Muscle of back (tissue), 3 donors: ENCODE measurements at regions not wholly inside any gene's neighbourhood (a gene's known extent, or its start where the extent isn't known, plus 50 kb on each side); places are given as distances from the start of the nearest gene placed in this dataset.

Source experiments
- DNase-seq, 3 donors: peaks; one replicate each; pipeline versions ENCODE4 v3.0.0 to v3.0.0-alpha.2; 2013

DNA sequence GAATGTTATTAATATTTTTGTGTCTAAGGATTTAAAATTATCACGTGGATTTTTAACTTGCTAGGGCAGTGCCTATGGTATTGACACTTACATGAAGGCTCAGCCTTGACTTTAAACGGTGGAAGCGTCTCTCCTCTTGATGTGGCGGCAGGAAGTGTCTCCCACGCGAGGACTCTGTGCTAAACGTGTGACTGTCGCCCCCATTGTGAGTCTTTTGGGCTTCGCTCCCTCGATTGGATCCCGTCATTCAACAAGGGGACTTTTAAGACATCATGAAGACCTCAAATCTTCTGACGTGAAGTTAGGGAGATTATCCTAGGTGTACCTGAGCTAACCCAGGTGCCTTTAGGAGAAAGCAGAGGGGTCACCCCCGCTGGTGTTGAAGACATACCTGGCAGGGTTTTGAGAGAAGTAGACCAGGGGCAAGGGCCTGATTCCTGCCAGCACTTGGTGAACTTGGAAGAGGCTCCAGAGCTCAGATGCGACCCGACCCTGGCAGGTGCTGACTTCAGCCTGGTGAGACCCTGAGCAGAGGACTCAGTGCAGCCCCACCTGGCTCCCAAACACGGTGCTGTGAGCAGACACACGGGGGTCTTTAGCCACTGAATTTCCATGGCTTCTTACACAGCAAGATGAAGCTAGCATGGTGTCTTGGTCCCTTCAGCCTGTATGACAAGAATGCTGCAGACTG, 55.7 kb upstream of the IRX4 start:
- DNase-seq, result no peak

DNA sequence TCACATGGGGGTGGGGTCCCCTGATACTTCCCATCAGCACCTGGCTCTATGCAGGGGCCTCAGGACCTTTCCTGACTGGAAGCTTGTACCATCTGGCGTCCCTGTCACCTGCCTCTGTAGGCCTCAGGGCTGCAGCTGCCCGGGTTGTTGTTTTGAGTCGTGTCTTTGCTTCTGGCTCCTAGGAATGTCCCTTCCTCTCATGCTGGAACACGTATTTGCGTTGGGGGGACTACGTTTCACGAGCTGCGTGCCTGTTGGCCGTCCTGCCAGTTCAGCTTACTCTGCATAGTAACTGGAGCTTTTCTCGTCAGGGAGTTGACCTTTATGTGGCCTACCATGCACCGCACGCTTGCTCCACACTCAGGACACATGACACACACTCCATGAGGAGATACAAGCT, 54.9 kb upstream of the IRX4 start:
- DNase-seq, result no peak

DNA sequence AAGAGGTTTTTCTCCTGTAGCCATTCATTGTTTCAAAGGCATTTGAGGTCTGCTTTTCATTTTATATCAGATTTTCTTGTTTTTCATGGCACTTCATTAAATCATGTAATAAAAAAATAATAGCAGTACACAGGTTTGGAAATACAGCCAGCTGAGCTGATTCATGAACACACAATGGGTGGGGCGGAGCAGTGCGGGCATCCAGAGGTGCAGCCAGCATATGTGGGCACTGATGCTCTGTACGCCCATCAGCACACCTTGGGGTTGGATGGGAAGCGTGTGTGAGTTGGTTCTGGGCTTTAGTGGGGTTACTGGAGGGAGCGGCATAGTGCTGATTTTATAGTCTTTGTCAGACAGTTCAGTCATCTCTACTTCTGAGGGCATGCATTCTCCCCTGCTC, 54.2 kb upstream of the IRX4 start:
- DNase-seq, result no peak

DNA sequence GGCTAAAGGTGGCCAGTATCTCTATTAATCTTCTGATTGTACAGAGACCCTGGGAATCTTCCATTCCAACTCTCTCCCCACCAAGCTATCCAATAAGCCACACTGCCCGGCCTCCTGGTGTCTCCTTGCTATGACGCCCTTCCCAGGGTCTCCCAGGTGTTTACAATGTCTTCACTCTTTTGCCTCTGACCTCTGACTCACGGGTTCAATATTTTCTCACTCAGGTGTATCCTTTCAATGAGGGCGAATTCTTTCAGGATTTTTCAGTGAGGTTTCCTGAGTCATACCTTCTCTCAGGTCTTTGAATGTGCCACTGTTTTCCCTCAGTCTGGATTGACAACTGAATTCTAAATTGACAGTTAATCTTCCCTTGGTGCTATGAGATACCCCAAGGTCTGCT, 53.7 kb upstream of the IRX4 start:
- DNase-seq, result no peak

DNA sequence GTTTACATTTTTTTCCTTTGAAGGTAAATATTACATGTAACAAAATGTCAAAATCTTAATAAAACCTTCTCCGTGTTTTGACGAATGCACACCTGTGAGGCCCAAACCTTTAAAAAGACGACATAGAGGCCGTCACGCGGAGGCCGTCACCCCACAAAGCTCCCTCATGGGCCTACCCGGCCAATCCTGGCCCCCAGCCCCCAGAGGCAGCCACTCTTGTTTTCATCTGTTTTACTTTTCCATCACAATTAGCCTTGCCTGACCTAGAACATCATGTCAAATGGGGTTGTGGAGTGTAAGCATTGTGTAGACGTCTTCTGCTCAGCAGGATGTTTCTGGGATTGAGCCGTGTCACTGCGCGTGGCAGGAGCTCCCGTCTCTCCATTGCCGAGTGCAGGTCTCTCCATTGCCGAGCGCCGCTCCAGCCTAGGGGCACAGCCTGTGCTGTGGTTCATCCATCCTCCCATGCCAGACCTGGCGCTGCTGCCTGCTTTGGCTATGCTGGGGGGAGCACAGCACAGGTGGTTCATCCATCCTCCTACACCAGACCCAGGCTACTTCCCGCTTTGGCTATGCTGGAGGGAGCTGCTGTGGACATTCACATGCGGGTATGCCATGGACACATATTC, 52.2 kb upstream of the IRX4 start:
- no peak for DNase-seq

DNA sequence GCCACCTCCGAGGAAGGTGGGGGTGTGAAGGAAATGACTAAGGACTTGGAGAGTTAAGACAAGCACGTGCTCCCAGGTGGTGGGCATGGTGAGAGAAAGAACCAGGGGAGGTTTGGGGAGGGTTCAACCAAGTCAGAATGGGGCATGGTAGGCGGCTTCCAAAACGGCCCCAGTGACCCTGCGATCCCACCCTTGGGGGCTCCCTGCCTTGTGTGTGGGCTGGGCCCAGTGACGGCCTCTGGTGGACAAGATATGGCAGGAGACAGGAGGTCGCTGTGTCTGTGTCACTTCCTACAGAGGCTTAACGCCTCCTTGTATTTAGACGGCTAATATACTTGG, 51.3 kb upstream of the IRX4 start:
- DNase-seq, result no peak

DNA sequence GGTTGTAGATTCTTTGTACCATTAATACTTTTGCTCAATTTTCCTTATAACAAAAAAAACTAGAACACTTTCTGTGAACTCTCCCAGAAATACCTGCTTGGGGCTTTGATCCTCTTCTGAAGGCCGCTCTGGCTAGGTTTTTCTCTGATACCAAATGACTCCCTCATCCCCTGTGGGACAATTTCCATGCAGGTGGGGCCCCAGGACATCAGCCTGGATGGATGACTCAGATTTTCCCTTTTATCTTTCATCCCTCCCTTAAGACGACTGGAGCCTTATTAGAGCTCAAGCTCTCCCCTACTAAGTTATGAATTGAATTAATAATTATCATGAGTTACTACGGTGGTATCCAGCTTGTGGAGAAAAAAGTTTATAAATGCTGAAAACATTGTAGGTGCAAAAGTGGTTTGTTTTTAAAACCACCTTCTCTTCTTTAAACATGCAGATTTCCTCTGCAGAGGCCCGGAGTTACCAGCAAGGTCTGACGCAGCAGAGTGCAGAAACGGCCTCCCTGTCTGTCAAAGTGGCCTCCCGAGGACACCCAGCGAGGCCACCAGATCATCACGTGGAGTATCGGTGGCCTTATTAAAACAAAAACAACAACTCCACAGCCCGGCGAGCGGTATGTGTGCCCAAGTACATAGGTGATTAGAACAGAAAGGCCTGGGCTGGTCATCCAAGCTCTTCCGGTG, 50.8 kb upstream of the IRX4 start:
- DNase-seq, result no peak
